GM18873 (cell line): ENCODE measurements at regions not wholly inside any gene's neighbourhood (a gene's known extent, or its start where the extent isn't known, plus 50 kb on each side); places are given as distances from the start of the nearest gene placed in this dataset.
"Not testable (repeated sequence)": the region's sequence is repeated elsewhere in the genome, so short reads cannot be mapped to it uniquely, and the experiment has no call there.

Source experiments
- ATAC-seq: cut with Tn5 transposase; IDR thresholded peaks from one replicate; pipeline ENCODE4 v1.9.1; 2021; ENCODE audit warnings: mild to moderate bottlenecking, moderate library complexity, moderate number of reproducible peaks; ENCODE audit not compliant: unreplicated experiment, low FRiP score

DNA sequence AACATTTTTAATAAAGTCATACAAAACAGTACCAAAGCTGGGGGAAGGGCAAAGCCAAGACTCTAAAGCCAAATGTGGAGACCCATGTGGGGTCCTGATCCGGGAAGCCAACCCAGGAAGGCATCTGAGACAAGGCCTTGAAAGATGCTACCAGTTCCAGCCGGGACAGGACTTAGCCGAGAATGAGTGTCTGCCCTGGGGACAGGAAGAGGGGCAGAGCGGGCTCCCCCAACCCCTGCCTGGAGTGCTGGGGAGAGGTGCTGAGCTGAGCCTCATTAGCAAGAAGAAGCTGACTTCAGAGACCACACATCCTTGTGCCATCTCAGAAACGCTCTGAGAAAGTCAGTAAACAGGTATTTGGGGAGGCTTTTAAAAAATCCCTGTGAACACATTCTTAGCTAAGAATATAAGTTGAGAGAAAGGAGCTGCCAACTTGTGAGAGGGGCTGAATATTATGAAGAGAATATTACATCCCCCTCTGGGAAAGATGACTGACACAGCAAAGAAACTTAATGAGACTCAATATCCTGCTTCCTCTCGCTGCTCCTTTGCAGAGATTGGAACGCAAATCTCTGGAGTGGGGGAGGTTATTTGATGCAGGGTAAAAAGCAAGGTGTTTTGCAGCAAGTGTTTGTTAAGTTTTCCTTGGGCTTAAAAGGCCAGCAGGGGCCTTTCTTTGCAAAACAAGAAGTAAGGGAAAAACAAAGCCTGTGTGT is 103.3 kb upstream of the KCND3 start:
- ATAC-seq = no peak

DNA sequence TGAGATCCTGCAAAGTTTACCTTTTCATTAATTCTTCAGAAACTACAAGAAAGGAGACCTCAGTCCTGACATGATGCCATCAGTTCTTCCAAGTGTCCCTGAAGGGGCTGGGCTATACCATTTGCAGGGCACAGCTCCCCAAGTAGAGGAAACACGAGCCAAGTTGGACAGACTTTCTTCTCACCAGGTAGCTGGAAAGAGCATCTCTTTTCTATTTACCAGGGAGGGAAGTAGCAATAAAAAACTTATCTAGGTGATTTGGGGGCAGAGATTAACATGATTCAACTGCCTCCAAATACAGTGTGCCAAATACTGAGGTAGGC is 103.9 kb upstream of the KCND3 start:
- ATAC-seq = no peak

DNA sequence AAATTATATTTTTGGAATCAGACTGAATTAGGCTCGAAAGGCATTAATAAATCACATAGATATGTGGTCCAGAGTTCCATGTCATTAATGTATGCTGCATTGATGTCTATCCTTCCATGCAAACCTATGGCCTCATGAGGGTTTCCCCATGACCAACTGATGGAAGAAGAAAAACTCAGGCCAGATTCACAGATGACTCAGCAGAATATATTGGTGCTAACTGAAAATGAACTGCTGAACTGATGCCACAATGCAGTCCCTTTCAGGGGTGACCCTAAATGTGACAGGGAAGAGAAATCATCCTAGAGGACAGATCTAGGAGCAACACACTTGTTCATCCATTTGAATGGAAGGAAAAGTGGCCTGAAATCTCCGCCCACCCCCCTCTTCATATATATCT is 110.5 kb upstream of the KCND3 start:
- ATAC-seq = no peak

DNA sequence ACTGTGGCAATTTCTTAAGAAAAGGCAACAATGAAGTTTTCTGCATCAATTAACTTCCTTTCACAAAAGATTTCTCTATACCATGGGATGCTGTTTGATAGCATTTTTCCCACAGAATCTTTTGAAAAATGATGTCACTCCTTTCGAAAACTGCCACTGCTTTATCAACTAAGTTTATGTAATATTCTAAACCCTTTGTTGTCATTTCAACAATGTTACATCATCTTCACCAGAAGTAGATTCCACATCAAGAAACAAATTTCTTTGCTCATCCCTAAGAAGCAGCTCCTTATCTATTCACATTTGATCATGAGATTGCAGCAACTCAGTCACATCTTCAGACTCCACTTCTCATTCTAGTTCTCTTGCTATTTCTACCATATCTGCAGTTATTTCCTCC is 116.1 kb upstream of the KCND3 start:
- ATAC-seq = no peak

DNA sequence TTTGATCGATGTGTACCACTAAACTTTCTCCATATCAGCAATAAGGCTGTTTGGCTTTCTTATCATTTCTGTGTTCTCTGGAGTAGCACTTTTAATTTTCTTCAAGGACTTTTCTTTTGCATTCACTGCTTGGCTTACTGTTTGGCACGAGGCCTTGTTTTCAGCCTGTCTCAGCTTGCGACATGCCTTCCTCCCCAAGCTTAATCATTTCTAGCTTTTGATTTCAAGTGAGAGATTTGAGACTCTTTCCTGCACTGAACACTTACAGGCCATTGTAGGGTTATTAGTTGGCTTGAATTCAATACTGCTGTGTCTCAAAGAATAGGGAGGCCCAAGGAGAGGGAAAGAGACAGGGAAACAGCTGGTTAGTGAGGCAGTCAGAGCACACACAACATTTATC is 120.6 kb upstream of the KCND3 start:
- ATAC-seq = no peak

DNA sequence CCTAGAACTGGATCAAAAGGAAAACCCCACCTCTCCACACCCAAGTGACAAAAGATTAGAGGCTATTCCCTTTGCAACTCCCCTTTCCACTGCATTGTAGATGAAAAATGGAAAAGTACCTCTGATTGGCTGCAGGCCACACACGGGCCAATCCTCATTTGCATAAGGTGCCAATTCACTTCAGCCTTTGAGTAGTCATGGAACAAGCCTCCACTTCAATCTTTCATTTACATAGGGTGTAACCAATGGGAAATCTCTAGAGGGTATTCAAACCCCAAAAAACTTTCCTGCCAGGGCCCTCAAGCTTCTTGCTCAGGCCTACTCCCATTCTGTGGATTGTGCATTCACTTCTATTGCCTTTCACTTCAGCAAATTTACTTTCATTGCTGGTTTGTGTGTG is 122.3 kb upstream of the KCND3 start:
- no peak for ATAC-seq

DNA sequence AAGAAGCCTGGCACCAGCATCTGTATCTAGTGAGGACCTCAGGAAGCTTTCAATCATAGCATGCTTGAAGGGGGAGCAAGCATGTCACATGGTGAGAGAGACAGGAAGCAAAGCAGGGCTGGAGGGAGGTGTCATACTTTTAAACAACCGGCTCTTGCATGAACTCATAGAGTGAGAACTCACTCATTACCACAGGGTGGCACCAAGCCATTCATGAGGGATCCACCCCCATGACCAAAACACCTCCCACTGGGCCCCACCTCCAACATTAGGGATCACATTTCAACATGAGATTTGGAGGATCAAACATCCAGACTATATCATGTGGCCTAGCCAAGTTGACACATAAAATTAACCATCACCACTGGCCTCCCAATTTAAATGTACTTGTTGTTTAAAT is 125.1 kb upstream of the KCND3 start:
- ATAC-seq = no peak

DNA sequence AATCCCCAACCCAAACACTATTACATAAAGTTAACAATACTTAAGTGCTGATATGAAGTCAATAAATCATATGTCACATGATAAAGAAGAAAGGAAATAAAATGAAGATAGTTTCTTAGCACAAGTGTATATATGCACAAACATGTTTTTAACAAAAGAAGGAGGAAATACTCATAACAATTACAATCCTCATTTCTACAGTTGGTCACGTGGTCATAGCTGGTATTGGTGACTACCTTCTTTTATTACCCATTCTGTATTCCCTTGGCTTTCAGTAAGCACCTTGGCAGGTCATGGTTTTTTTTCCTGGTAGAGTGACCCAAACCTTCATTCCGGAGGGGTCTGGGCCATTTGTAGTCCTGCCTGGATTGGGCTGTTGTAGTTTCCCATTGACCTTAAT is 137.1 kb upstream of the KCND3 start:
- ATAC-seq = no peak

DNA sequence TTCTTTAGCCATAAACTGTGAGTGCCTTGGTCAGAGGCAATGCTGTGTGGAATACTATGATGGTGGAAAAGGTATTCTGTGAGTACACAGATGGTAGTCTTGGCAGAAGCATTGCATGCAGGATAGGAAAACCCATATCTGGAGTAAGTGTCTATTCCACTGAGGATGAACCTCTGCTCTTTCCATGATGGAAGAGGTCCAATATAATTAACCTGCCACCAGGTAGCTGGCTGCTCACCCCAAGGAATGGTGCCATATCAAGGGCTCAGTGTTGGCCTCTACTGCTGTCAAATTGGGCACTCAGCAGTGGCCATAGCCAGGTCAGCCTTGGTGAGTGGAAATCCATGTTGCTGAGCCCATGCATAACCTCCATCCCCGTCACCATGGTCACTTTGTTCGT is 138.1 kb upstream of the KCND3 start:
- ATAC-seq = not testable (repeated sequence)

DNA sequence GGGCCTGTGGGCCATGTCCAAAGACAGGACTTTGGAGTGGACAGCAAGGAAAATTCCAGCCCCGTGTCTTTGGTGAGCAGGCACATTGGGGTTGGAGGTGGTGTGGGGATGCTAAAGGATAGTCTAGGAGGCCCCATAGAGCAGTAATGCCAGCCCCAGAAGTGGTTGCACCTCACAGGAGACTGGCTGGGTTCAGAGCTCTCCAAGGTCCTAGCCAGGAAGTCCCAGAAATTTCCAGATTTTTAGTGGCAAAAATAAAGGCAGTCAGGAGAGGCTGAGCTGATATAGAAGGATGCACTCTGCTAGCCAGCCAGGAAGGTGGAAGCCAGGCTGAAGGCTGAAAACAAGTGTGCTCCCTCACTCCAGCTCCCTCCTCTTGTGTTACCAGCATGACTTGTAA is 144.0 kb upstream of the KCND3 start:
- ATAC-seq = no peak

DNA sequence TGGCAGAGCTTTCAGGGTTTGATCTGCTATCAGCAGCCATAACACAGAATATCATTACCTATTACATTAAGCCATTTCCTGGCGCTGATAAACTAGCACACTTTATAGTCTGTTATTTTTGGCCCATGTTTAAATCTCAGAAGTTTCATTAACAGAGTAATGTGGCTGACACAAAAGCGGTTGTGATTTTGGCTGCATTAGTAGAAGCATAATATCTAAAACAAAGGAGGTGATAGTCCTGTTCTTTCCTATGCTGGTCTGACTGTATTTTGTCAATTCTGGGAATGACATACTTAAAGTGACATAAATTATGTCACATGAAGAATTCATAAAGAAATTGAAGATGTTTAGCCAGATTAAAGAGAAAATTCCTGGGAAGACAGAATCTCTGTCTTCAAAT is 151.3 kb upstream of the KCND3 start:
- no peak for ATAC-seq

DNA sequence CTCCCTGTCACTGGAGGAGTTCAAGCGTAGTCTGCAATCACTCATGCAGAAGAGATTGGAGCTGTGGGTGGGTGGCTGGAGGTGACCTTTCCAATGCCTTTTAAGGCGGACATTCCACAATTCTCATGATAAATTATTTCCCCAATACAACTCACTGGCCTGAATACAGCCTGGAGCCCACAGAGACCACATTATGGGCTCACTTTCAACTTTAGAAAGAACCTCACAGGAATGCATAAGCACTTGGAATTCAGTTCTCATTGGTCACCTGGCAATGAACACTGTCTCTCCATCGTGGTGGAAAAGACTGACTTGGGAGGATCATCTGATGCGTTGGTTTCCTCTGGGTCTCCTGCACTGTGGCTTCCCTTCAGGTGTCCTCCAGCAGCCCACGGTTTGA is 151.8 kb upstream of the KCND3 start:
- ATAC-seq = no peak

DNA sequence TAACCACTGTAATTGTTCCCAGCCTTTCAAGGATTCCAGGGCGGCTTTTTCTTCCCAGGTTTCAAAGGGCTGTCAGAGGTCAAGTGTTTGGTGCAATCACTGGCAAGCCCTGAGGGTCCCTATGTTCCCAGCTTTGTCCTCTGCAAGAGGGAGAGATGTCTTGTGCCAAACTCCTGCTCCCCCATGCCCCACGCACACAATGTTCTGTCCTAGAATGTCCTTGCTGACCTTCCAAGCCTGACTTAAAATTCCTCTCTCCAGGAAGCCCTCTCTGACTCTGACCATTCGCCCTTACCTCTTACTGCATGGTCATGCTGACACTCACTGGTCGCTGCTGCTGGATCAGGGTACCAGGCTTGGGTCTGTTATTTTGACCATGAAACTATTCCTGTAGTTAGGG is 152.5 kb upstream of the KCND3 start:
- ATAC-seq = no peak

DNA sequence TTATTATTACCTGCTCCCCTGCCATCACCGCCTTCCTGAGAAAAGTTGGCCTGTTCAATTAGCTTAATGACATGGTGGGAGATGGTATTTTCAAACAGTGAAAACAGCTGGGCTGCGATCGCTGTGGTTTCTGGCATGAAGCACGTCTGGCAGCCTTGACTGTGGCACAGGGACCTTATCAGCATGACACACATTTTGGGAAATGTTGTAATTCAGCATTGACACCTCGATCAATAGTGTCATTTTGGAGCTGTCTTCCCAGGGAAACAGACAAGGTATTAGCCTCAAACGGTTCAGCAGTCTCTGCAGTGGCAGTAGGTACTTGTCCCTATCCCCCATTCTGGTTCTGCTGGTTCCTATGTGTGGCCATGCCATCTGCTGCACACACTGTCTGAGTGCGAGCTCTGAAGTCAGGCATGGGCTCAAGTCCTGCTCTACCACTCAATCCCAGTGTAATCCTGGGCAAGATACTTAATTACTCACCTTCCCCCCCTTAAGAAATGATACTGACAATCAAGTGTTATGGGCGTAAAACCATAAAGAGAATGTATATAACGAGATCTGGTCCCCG is 154.5 kb upstream of the KCND3 start:
- no peak for ATAC-seq

DNA sequence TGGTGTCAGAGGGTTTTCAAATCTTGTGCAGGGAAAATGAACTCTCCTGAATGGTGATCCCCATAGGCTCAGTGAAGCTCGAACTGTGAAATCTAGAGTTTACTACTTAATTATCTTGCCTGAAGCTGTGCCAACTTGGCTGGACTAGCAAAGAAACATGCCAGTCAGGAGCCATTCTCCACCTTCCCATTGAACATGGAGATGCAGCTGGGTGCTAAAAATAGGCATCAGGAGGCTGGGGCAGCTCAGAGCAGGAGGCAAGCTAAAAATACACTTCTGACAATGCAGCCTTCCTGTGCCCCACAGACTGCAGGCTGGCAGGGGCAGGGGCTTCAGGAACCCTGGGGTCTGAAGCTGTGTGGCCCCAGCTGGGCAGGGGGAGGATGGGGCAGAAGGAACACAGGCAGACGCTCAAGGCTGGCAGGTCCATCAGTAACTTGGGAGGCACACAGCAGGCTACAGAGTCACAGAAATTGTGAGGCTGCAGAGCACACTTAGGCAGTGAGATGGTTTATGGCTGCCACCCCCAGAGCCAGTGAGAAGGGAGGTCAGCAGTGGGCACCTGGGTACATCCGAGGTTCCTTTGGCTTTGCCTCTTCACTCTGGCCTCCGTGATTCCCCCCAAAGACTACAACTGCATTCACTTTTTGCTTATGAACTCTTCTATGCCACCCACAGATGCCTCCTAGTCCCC is 155.4 kb upstream of the KCND3 start:
- ATAC-seq = no peak

DNA sequence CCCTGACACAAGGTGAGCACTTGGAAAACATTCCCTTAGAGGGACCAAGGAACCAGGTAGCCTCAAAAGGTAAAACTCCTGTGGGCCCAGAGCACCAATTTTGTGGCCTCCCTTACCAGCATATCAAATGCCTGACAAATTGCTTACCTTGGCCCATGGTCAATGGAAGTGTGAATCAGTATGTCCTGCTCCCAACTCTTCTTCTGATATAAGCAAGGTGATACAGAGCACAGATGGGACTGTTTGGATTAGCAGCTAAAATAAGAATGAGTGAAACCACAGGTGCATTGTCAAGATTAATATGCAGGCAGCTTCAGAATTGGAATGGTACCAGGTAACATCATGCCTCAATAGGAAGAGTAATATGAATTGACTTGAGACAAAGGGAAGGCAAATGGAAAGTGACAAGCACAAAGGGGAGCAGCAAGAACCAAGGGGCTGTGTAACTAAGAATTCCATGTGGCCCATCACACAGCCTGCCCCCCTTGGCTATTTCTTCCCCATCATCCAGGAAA is 156.8 kb upstream of the KCND3 start:
- no peak for ATAC-seq

DNA sequence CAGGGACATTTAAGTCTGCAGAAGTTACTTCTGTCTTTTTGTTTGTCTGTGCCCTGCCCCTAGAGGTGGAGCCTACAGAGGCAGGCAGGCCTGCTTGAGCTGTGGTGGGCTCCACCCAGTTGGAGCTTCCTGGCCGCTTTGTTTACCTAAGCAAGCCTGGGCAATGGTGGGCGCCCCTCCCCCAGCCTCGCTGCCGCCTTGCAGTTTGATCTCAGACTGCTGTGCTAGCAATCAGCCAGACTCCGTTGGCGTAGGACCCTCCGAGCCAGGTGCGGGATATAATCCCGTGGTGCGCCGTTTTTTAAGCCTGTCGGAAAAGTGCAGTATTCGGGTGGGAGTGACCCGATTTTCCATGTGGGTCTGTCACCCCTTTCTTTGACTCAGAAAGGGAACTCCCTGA is 170.7 kb upstream of the KCND3 start:
- ATAC-seq = not testable (repeated sequence)

DNA sequence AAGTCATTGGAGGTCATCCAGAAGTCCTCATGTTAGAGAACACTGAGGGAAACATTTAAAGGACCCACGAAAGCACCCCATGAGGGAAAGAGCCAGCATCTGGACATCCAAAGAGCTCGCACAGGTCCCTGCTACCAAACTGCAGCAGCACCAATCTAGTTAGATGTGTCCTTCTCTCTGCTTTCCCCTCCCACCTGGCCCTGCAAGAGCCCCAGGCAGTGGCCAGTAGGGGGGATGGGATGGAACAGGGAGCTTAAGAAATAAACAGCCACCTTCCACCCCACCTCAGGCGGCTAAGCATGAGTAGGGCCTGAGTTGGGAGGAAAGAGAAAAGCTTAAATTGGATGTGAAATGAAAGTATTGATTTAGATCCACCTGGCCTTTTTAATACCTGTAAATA is 175.9 kb upstream of the KCND3 start:
- ATAC-seq = no peak

DNA sequence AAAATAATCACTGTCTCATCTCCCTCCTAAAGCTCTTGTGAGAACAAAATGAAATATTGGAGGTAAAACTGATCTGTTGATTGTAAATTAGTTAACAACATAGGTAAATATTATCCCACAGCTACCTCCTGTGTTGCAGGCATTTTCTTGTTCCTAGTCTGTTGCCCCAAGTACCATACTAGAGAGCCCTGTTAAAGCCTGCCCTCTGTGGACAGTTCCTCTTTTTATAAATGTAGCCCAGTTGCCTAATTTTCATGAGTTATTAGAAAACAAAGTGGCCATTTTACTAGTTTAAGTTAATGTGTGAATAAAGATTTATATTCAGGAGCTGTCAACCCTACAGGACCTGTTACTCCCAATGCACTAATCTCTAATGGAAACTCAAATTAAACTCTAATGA is 180.0 kb upstream of the KCND3 start:
- ATAC-seq = no peak

DNA sequence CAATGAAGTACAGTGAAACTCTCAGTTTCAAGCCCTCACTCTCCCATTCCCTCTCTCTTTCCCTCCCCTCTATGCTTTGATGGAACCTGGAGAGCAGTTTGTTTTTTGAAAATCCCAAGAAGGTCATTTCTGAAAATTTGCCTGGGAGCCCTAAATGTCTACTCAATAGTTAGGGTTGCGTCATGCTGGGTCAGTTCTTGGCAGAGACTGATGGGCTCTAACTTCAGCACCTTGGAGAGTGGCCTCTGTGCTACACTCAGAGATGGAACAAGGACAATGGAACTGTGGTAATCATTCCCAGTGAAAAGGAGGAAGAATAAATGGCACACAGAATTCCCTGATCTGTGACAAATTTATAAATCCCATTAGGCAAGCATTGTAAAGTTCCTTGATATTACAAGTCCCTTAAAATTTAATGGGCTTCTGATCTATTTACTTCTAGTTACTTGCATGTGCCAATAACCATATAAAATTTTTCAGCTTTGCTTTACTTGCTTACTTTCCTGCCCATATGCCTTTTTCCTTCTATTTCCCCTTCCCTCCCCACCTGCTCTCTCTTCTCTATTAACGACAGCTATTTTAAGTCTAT is 182.9 kb upstream of the KCND3 start:
- ATAC-seq = no peak

DNA sequence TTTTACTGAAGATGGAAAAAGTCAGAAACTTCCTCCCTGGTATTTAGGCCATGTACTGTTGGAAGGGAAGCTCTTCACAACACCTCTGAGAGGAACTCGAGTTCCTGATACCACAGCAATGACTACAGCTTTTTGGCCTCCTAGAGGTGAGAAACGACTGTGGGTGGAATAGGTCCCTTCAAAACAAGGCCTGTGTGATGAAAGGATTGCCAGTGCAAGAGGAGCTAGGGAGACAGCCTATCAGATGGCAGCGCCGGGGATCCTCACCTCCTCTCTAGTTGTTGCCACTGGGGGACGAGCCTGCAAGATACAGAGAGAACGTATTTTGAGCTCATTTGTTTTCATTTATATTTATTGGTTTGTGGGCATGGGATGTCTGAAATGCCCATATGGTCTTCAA is 187.8 kb upstream of the KCND3 start:
- no peak for ATAC-seq

DNA sequence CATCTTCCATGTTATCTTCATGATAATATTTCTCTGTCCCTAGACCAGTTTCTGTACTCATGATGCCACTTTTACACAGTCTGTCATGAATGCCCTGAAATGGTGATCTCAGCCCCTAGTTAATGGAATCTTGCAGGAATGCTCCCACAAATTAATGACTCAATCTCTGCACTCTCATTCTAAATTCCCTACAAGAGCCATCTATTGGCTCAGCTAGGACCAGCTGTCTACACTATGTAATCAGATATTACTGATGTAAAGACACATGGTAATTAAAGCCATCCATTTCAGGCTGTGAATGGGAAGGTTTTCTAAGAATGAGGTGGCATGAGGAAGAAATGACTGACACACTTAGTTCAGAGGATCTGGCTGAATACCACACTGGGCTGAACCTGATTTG is 199.1 kb upstream of the KCND3 start:
- no peak for ATAC-seq
